Esophagus muscularis mucosa (tissue), 4 donors: ENCODE measurements at regions not wholly inside any gene's neighbourhood (a gene's known extent, or its start where the extent isn't known, plus 50 kb on each side); places are given as distances from the start of the nearest gene placed in this dataset.

Experiments
- EP300 ChIP-seq: sonication (generic); formaldehyde crosslinking; IDR thresholded peaks from one replicate; pipeline ENCODE4 v1.6.1; 2017; ENCODE audit warnings: antibody characterized with exemption
- POLR2A ChIP-seq: fragments of 450-650 bp; IDR thresholded peaks from one replicate; pipeline ENCODE4 v1.6.1; 2017; ENCODE audit warnings: antibody characterized with exemption, moderate library complexity, mild to moderate bottlenecking, low read depth
- POLR2AphosphoS5 ChIP-seq, 2 donors: sonication (generic); formaldehyde crosslinking; IDR thresholded peaks; one replicate each; pipeline ENCODE4 v1.6.1; 2017; ENCODE audit warnings: antibody characterized with exemption in 2 of 2
- TF ChIP-seq, protein P1 (sequence below), 3 experiments: fragments of 200-600 bp in 2 of 3; fragments of 450-650 bp in 1 of 3; sonication (generic) in 2 of 3; IDR thresholded peaks; one replicate each; pipeline ENCODE4 v1.5.1; 2017 to 2019; ENCODE audit warnings: antibody characterized with exemption in 3 of 3, mild to moderate bottlenecking in 2 of 3, moderate library complexity in 1 of 3

DNA sequence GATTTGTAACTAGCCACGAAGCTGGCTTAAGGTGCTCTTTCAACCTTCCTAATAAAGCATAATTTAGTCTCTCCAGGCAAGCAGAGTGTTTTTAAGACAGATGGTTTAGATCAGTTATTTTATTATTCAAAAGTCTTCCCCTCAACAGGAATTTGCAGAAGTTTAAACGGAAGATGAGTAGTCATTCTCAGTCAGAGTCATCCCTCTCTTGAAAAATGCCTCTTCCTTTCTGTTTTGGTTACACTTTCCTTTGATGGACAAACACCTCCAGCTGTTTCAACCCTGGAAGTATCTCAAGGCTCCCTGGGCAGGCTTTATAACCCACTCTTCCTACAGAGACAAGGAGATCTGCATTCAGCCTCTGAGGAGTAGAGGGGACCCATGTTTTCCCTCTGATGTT, 60.3 kb upstream of the POU2AF2 start:
- TF ChIP-seq EP300 (no peak), POLR2AphosphoS5 (IDR thresholded peaks at IDR 0.05) (no peak), POLR2A (no peak)
- TF ChIP-seq, protein P1, sequence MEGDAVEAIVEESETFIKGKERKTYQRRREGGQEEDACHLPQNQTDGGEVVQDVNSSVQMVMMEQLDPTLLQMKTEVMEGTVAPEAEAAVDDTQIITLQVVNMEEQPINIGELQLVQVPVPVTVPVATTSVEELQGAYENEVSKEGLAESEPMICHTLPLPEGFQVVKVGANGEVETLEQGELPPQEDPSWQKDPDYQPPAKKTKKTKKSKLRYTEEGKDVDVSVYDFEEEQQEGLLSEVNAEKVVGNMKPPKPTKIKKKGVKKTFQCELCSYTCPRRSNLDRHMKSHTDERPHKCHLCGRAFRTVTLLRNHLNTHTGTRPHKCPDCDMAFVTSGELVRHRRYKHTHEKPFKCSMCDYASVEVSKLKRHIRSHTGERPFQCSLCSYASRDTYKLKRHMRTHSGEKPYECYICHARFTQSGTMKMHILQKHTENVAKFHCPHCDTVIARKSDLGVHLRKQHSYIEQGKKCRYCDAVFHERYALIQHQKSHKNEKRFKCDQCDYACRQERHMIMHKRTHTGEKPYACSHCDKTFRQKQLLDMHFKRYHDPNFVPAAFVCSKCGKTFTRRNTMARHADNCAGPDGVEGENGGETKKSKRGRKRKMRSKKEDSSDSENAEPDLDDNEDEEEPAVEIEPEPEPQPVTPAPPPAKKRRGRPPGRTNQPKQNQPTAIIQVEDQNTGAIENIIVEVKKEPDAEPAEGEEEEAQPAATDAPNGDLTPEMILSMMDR (IDR thresholded peaks at IDR 0.05) = no peak
